Epithelial cell of esophagus (primary cell): ENCODE measurements at regions not wholly inside any gene's neighbourhood (a gene's known extent, or its start where the extent isn't known, plus 50 kb on each side); places are given as distances from the start of the nearest gene placed in this dataset.

Experiments
- DNase-seq: peaks from one replicate; pipeline ENCODE4 v3.0.0; 2010; ENCODE audit warnings: low read depth
- H3K4me3 ChIP-seq: 2 replicates; pipeline ENCODE4 v1.5.1; 2011; ENCODE audit warnings: mild to moderate bottlenecking, low read length, control low read depth
- TF ChIP-seq, protein P1 (sequence below): IDR thresholded peaks from 2 replicates; pipeline ENCODE4 v1.5.1; 2011; ENCODE audit warnings: low read depth, mild to moderate bottlenecking, low read length, control low read depth, inconsistent platforms; ENCODE audit not compliant: insufficient read depth; ENCODE audit errors: missing control alignments

- no peak overlapping the region for H3K4me3 ChIP-seq
- DNase-seq = no peak
- TF ChIP-seq, protein P1, sequence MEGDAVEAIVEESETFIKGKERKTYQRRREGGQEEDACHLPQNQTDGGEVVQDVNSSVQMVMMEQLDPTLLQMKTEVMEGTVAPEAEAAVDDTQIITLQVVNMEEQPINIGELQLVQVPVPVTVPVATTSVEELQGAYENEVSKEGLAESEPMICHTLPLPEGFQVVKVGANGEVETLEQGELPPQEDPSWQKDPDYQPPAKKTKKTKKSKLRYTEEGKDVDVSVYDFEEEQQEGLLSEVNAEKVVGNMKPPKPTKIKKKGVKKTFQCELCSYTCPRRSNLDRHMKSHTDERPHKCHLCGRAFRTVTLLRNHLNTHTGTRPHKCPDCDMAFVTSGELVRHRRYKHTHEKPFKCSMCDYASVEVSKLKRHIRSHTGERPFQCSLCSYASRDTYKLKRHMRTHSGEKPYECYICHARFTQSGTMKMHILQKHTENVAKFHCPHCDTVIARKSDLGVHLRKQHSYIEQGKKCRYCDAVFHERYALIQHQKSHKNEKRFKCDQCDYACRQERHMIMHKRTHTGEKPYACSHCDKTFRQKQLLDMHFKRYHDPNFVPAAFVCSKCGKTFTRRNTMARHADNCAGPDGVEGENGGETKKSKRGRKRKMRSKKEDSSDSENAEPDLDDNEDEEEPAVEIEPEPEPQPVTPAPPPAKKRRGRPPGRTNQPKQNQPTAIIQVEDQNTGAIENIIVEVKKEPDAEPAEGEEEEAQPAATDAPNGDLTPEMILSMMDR = no peak
Observed at GRCh38 chr1:157403608-157404007, 148.7 kb downstream of the FCRL5 start.

DNA sequence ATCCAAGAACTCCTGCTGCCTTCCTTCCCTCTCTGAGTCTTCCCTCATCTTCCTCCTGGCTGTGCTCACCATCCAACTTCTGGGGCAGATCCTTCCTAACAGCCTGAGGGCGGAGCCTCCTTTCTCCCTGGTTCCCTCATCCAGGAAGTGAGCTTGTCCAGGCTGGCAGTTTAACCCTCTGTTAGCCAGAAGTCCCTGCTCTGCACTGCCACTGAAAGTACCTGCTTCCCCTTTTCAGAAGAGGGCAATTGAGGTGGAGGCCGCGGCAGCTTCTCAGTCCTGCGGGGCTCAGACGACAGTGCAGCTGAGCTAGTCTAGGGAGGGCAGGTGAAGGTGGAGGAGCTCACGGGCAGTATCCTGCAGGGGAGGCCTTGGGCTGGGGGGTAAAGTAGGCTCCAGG lies 149.1 kb downstream of the FCRL5 start:
- peak; percentile 54 for DNase-seq
- no peak overlapping the region for H3K4me3 ChIP-seq
- TF ChIP-seq, protein P1 = no peak

DNA sequence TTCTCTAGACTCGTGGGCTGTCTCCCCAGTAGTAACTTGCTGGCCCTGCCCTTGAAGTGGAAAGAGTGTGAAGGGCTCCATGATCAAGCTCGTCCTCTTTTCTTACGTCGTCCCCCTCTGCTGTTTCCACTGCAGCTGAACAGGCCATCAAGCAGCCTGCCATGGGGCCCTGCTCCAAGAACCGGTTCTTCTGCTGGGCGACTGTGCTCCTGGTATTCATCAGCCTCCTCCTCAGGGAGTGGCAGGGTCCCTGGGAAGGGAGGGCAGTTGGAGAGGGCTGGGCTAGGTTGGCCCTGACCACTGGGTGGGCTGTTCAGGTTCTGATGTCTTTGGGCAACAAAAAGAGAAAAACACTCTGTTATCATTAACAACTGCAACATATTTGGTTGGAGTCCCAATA lies 151.5 kb downstream of the FCRL5 start:
- H3K4me3 ChIP-seq = no peak overlapping the region
- TF ChIP-seq, protein P1 = no peak
- peak; percentile 42 for DNase-seq

DNA sequence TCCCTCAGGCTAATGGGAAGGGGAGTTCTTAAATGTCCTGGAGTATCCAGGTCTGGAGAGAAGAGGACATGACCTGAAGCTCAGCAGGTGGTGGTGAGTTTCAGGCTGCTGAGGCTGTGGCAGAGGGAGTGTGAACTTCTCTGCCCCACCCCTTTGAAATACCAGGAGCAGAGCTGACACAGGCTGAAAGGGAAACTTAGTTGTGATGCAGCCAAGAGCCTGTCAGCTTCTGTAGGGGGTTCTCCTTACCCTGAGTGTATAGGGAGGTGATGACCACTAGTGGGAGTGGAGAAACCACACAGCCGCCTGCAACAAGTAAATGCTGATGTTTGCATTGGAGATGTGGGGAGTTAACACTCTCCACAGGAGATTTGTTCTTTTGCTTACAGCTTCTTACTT lies 152.3 kb downstream of the FCRL5 start:
- no peak overlapping the region for H3K4me3 ChIP-seq
- TF ChIP-seq, protein P1 = no peak
- peak; percentile 7 for DNase-seq

GRCh38 chr1:157399343-157399983 lies 152.9 kb downstream of the FCRL5 start:
- no peak overlapping the region for H3K4me3 ChIP-seq
- DNase-seq = no peak

DNA sequence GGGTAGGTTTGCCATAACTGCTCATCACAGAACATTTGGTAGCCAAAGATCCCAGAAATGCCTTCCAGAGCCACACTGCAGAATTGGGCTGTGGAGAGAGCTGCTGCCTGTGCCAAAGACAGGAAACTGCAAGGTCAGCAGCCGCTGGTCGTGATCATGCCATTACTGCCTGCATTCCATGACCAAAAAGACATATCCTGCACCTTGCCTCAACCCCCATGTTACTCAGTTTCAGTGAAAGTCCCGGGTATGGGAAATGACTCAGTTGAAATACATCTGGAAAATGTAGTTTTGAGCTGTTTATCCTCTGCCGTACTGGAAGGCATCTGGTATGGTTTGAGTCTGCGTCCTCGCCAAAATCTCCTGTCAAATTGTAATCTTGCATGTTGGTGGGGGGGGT lies 161.7 kb downstream of the FCRL5 start:
- peak; percentile 79 for DNase-seq
- no peak overlapping the region for H3K4me3 ChIP-seq

More at GRCh38 chr1:157399343-157399983, 152.9 kb downstream of the FCRL5 start:
- TF ChIP-seq, protein P1 = no peak

More for the DNA sequence above, 161.7 kb downstream of the FCRL5 start:
- TF ChIP-seq, protein P1 = no peak
